ENCODE measurements at regions not wholly inside any gene's neighbourhood (a gene's known extent, or its start where the extent isn't known, plus 50 kb on each side); places are given as distances from the start of the nearest gene placed in this dataset.

DNA sequence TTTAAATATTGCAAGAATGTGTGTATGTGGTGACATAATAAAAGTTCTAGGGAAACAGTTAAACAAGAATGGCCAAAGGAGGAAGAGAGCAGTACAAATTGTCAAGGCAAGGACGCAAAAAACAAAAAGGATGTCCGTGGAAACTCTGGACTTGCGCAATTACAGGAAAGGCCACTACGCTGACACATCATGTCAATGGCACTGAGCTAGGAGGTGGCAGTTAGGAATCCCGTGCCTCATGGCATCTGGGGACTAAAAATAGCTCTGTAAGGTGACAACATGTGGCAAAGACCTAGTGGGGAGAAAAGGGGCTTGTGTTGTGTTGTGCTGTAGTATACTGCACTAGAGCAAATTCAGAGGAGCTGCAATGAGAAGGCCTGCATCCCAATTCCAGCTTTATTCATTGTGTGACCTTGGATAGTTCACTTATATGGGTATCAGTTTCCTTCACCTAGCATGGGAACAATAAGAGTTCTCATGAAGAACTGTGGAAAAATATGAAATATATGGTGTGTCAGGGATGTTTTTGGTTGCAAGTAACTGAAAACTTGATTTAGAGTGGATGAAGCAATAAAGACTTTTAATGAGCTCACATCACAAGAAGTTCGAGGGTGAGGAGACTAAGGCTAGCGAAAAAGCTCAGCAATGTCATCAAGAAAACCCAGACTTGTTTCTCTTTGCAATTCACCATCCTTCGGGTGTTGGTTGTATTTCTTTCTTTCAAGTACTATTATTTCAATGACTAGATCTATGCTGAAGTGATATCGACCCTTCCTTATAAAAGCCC is 124.1 kb upstream of the STC2 start:
- ATAC-seq (peak; percentile 50), DNase-seq (ENCODE audit: low spot score) (no peak)
- intact Hi-C loops (cut with DNase I), result no loop called here

DNA sequence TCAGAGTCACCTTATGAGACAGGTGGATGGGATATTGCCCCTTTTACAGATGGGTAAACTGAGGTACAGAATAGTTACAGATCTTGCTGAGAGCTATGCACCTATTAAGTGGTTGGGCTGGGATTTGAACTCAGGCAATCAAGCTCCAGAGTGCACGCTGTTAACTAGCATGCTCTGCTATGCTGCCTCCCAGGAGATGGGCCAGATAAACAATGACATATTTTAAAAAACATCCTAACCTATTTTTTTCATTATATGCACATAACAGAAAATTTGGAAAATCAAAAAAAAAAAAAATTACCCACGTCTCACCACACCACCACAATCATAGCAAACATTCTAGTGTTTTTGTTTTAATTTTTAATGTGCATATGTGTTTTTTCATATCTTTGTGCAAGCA is 123.4 kb upstream of the STC2 start:
- DNase-seq (ENCODE audit: low spot score), result no peak
- intact Hi-C loops (cut with DNase I), result no loop called here
- ATAC-seq, result no peak

DNA sequence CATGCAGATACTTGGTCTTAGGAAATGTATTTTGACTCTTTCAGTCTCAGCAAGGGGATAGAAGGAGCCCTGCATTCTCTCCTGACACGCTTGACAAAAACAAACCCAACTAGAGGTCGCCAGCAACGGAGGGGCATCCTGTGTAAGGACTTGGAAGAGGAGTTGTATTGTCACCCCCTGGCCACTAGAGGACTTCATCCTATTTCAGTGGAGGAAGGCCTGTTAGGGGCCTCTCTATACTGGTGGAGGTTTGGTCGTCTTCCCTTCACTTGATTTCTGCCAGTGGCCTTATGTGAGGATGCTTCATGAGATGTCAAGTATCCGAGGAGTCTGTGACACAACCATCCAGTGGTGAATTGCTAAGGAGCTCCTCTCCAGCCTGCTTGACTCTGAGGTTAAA is 122.8 kb upstream of the STC2 start:
- intact Hi-C loops (cut with DNase I), result no loop called here
- ATAC-seq (no peak), DNase-seq (ENCODE audit: low spot score) (no peak)

DNA sequence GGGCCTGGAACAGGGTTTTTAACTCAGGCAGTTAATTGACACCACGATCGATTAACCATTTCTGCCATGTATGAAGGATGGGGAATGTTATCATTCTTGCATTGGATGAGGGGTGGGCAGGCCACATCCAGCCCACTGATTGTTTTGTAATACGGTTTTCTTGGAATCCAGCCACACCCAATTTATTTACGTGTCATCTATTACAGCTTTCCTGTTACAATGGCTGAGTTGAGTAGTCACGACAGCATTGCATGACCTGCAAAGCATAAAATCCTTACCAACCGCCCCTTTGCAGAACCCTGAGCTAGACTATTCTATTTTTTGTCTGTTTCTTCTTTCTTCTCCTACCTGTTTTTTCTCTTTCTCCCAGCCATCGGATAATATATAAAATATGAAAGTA is 122.0 kb upstream of the STC2 start:
- intact Hi-C loops (cut with DNase I), result no loop called here
- ATAC-seq (no peak), DNase-seq (ENCODE audit: low spot score) (no peak)

DNA sequence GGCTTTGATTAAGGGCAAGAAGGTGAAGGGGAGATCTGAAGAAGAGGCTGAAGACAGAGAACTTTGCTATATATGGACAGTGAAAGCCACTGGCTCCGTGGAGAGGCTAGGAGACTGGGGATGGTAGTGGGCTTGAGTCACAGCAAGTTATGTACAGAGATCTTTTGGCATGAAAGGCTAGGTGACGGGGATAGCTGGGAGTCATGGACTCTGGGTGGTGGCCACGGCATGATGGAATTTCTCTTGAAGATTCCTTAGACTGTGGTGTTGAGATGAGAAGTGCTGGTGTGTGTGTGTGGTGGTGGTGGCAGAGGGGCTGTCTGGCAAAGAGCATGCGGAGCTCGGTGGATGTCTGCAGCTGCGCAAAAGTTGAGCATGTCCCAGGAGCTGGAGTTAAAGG is 120.6 kb upstream of the STC2 start:
- intact Hi-C loops (cut with DNase I), result no loop called here
- ATAC-seq (no peak), DNase-seq (ENCODE audit: low spot score) (no peak)

DNA sequence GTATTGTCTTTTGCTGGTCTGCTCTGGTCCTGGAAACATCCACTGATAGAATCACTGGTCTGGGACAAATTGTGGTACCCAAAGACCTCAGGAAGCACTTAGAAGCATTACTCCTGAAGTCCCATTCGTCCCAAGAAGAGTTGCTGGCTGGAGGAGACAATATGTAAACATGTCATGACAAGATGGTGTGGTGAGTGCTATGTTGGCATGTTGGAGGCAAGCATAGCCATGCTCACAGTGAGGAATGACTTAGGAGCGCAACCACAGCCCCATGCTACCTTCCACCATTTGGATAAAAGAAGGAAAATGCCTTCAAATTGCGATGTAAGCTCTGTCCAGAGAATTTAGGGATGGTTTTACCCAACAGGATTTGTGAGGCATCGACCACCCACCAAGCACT is 115.8 kb upstream of the STC2 start:
- ATAC-seq, result no peak
- DNase-seq (ENCODE audit: low spot score), result no peak
- intact Hi-C loops (cut with DNase I), result no loop called here

DNA sequence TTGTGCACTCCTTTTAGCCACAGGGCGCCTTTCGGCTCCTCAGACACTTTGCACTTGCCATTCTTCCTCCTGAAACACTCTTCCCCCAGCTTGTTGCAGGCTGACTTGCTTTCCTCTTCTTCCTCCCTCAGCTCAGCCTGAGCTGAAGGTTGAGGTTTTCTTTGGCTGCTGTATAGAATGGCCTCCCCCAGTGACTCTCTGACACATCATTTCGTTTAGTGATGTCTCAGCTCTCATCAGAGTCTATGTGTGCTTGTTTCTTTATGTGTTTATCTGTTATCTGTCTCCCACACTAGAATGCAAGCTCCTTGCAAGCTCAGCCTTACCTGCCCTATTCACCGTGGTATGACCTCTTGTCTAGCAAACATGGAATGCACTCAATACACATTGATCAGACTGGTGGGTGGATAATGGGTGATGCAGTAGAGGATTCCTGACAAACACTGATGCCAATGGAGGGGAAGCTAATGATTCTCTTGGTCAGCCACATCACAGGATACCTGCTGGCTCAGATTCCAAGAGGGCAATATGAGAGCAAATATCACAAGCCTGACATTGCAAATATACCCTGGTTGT is 112.9 kb upstream of the STC2 start:
- no peak for DNase-seq (ENCODE audit: low spot score)
- no peak for ATAC-seq
- intact Hi-C loops (cut with DNase I), result no loop called here

DNA sequence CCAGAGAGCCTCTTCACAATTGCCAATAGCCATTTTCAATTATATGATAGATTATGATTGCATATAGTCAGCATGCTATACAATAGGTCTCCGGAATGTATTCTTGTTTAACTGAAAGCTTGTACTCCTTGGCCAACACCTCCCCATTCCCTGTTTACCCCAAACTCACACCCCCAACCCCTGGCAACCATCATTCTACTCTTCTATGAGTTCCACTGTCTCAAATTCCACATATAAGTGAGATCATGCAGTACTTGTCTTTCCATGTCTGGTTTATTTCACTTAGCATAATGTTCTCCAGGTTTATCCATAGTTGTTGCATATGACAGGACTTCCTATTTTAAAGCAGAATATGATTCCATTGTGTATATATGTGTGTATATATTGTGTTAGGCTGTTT is 110.7 kb upstream of the STC2 start:
- intact Hi-C loops (cut with DNase I), result no loop called here
- ATAC-seq (no peak), DNase-seq (ENCODE audit: low spot score) (no peak)

DNA sequence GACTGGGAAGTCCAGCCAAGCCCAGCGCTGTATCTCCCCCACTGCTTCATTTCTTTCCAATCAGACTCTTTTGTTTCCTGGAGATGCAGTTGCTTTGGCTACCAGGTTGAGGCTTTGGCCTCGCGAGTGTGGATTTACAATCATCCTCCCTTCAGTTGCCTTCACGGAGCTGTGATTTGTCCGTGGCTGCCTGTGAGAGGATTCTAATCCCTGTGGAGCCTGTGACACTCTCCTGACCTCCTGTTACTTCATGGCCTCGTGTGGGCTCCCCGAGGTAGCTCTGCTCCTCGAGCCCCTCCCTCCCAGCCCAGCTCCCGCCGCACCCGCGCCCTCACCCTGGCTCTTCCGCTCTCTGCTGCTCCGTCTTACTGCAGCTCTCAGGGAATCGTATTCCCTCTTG is 107.2 kb upstream of the STC2 start:
- intact Hi-C loops (cut with DNase I), result no loop called here
- ATAC-seq, result peak; percentile 39

DNA sequence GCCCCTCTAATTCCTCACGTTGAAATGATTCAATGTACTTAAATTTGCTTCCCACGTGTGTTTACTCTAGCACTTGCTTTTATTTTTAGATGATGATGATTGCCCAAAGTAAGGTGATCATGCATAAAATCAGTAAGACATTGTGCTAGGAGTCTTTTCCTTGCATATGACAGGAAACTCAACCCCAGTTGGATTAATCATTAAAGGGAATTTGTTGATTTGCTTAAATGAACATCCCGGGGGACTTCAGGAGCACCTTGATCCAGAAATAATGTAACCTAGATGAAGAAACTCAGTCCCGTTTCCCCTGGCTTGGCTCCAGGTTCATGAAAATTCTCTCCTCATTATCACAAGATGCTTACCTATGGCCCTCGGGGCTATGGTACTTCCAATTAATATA is 106.1 kb upstream of the STC2 start:
- ATAC-seq (no peak), DNase-seq (ENCODE audit: low spot score) (no peak)
- intact Hi-C loops (cut with DNase I), result no loop called here

More for the DNA sequence above, 107.2 kb upstream of the STC2 start:
- DNase-seq (ENCODE audit: low spot score), result no peak

DNA sequence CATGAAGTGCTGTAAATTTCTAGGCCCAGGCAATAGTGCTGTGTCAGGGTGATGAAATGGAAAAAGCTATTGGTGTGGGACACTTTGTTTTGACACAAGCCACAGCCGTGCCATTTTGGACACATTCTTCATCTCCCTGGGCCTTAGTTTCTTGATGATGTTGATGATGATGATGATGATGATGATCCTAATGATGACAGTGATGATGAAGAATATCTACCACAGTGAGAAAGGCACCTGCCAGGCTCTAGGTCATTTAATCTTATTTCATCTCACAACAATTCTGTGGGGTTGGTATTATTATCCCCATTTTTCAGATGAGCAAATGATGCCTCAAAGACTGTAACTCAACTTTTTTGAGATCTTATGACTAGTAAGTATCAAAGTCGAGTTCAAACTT is 102.2 kb upstream of the STC2 start:
- ATAC-seq (no peak), DNase-seq (ENCODE audit: low spot score) (no peak)
- intact Hi-C loops (cut with DNase I), result no loop called here

DNA sequence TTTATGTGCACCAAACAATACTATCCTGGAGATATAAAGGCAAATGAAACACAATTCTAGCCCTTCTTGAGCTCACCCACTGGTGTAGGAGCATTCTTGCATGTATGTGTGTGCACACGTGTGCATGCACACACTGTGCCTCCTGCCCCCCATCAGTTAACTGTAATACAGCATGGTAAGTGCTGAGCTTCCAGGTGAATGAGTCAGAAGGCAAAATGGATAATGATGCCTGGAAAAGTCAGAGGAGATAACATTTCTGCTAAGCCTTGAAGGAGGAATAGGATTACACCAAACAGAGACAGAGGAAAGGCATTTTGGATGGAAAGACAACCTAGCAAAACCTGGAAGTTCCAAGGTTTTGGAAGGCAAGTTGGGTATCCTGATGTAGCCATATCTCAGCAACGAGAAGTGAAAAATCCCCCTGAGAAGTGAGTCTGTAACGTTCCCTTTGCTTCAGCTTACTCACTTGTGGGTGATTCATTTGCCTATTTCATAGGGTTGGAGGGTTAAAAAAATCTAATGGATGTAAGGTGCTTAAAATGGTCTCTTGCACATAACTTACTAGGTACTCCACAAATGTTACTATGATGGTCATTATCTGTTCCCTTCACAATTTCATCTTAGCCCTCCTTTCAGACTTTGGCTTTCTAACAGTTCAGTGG is 101.4 kb upstream of the STC2 start:
- intact Hi-C loops (cut with DNase I), result no loop called here
- no peak for ATAC-seq
- DNase-seq (ENCODE audit: low spot score), result no peak

DNA sequence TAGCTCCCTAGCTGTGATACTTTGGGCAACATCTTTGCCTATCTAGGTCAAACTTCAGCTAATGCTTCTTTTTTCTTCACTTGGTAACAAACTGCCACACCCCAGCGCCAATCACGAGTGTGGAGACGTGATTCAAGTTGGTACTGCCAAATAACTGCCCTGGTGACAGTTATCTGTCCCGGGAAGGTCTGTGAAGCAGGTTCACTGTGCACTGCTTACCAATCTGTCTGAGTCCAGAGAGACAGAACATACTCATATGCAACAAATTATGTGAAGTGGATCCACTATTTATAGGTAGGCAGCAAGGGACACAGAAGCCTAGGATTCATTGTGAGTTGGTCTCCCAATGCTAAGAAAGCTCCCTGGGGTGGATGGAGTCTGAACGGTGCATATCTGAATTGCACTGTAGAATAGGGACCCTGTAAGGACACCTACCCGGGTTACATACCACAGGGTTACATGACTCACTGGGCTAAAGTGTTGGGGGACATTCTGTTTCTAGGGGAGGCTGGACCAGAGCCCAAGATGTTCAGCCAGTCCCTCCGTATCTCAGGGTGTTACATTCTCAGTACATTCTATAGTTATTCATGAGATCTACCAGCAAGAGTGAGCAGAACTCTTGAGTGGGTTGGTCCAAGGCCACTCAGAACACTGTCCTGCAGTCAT is 95.4 kb upstream of the STC2 start:
- intact Hi-C loops (cut with DNase I), result no loop called here
- no peak for DNase-seq (ENCODE audit: low spot score)
- no peak for ATAC-seq

DNA sequence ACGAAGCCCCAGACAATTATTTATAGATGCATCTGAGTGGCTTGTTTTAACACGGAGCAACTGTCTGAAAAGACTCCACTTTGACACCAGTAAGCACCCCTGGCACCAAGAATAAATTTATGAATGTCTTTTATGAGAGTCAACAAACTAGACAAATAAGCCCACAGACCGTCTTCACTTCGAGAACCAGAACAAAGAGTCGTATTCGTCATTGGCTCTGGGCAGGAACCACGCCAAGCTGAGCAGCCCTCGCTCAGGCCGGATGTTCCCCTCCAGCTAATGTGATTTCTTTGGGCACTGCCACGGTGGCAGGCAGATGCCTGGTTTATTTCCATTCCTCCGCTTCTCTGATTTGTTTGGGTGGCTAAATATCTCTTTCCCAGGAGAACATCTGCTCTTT is 91.9 kb upstream of the STC2 start:
- intact Hi-C loops (cut with DNase I), result no loop called here
- no peak for DNase-seq (ENCODE audit: low spot score)
- ATAC-seq, result no peak

DNA sequence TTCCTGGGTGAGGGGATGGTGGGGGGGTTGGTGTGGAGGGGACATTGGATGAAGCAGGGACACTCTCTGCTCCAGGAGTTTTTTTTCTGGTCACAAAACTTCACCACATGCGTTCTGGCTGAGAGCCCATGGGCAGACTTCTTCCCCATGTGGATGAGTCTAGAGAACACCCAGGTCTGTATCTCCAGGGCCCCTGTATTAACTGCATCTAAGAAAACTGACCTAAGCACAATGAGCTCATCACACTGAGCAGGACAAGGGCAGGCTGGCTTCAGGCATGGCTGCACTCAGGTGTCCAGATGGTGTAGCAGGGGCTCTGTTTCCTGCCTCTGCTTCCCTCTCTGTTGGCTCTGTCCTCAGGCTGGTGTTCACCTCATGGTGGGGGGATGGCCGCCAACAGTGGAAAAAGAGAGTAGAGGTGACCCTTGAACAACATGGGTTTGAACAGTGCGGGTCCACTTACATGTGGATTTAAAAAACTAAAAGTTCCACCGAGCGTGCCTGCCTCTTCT is 85.3 kb upstream of the STC2 start:
- intact Hi-C loops (cut with DNase I), result loop anchor here (5.0 kb wide), 1 partner anchor 561 kb away; no protein-coding TSS in a partner anchor
- ATAC-seq (no peak), DNase-seq (ENCODE audit: low spot score) (no peak)

DNA sequence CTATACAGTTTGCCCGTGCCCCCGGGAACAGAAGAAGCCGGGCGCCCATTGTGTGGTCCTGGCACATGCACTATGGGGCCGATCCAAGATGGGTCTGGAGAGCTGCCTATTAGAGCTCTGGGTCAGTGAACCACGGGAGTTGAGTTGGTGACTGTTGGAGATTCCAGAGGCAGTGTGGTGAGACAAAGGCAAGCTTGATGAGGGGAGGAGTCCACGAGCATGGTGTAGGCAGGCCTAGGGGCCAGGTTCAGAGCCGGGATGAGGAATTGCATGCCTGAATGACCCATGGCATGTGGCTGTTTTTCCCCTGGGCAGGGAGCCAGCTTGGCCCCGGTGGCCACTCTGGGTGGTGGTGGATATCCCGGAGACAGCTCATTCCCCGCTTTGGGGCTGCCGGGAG is 84.4 kb upstream of the STC2 start:
- intact Hi-C loops (cut with DNase I), result loop anchor here (5.0 kb wide), 1 partner anchor 560 kb away; no protein-coding TSS in a partner anchor
- ATAC-seq (peak; percentile 30), DNase-seq (ENCODE audit: low spot score) (no peak)

DNA sequence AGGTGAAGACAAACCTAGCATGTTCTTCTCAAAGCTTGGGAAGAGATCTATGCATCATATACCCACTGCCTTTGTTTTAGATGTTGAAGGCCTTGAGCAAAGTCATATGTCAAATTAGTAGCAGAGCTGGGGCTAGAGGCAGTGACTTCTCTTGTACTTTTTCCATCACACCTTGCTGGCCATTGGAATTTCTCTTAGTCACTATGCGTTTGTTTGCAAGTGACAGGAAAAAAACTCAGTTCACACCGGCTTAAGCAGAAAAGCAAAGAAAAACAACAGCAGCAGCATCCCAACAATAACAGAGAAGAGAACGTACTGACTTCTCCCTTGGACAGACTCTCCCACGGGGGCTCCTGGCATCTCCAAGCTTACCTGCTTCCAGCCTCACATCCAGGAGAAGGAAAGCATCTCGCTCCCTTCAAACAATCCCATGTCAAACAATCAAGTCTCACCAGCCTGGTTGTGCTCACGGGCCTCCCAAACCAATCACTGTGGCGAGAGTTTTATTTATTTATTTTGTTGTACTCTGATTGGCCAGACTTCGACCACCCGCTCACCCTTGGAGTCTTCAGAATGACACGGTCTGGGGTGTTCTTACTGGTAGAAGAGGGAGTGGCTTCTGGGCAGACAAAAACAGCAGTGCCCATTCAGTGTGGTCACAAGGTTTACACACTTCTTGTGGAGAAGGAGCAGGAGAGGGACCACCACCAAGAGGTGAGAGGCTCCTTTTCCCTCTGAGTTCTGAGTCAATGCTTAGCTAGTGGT is 83.8 kb upstream of the STC2 start:
- intact Hi-C loops (cut with DNase I), result loop anchor here (5.0 kb wide), 1 partner anchor 560 kb away; no protein-coding TSS in a partner anchor
- ATAC-seq (no peak), DNase-seq (ENCODE audit: low spot score) (no peak)

DNA sequence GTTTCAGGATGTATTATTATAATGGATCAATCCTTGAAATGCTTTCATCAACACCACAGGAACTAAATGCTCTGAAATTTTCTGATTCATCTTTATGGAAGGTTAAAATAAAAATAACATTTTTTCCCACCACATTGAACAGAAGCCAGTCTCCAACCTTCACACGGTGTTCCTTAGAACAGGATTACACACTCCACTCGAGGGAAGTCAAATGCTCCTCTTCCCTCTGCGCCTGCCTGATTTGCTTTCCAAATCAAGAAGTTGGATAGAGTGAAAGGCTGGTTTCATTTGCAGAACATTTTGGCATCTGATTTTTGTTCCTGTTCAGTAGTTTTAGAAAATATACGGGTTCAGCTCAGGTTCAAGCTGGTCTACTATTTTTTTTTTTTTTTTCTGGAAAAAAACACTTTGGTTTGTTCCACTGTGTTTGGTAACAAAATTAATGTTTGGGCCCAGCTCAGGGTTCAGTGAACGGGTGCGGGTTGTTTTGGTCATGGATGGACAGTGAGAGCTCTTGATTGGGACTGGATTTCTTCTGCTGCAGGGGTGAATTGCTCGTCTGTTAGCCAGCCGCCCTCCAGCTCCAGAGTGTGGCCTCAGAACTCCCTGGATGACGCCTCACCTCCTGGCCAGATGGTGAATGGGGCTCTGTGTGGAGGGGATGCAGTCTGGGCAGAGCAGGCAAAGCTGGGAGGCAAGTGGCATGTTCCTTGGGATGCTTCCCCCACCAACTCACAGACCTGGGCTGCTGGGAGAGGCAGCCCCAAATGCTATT is 82.4 kb upstream of the STC2 start:
- intact Hi-C loops (cut with DNase I), result loop anchor here (5.0 kb wide), 1 partner anchor 558 kb away; no protein-coding TSS in a partner anchor
- DNase-seq (ENCODE audit: low spot score) (no peak), ATAC-seq (no peak)
